ENCODE measurements at regions not wholly inside any gene's neighbourhood (a gene's known extent, or its start where the extent isn't known, plus 50 kb on each side); places are given as distances from the start of the nearest gene placed in this dataset.

DNA sequence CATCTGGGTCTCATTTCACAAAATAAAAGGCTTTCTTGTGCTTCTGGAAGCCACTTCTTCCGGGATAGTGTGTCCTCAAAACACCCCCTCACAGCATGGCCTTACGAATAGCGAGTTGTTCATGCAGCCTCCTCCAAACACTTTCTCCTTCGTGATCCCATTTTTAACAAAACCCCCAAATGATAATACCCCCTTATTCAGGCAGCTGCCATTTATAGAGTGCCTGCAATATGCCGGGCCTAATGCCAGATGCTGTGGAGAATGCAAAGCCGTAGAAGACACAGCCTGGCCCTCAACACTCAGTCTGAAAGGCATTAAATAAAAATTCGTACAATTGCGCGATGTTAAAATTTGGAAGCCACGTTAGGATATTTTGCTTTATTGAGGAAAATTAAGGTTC lies 66.4 kb upstream of the SLC44A1 start:
- H3K4me3 ChIP-seq (ENCODE audit: low read depth, poor library complexity, severe bottlenecking) = no peak overlapping the region
- DNase-seq (ENCODE audit: low spot score in 2 of 2) = no peak
- intact Hi-C loops (cut with DNase I; ENCODE audit: low total_unique reads) = no loop called here
- WGBS, 2 donors = 57 to 67% methylated on average over 10 of the region's 10 CpGs
- no peak for TF ChIP-seq POLR2A (IDR thresholded peaks at IDR 0.05)

GRCh38 chr9:105187781-105188180 lies 56.7 kb upstream of the SLC44A1 start:
- DNase-seq (ENCODE audit: low spot score in 2 of 2) = no peak
- 64 to 76% methylated on average over 1 of the region's 1 CpG for WGBS, 2 donors
- intact Hi-C loops (cut with DNase I; ENCODE audit: low total_unique reads) = no loop called here
- no peak overlapping the region for H3K4me3 ChIP-seq (ENCODE audit: low read depth, poor library complexity, severe bottlenecking)
- TF ChIP-seq POLR2A (IDR thresholded peaks at IDR 0.05) = no peak
- TF ChIP-seq, protein P1, sequence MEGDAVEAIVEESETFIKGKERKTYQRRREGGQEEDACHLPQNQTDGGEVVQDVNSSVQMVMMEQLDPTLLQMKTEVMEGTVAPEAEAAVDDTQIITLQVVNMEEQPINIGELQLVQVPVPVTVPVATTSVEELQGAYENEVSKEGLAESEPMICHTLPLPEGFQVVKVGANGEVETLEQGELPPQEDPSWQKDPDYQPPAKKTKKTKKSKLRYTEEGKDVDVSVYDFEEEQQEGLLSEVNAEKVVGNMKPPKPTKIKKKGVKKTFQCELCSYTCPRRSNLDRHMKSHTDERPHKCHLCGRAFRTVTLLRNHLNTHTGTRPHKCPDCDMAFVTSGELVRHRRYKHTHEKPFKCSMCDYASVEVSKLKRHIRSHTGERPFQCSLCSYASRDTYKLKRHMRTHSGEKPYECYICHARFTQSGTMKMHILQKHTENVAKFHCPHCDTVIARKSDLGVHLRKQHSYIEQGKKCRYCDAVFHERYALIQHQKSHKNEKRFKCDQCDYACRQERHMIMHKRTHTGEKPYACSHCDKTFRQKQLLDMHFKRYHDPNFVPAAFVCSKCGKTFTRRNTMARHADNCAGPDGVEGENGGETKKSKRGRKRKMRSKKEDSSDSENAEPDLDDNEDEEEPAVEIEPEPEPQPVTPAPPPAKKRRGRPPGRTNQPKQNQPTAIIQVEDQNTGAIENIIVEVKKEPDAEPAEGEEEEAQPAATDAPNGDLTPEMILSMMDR (IDR thresholded peaks at IDR 0.05) = no peak

DNA sequence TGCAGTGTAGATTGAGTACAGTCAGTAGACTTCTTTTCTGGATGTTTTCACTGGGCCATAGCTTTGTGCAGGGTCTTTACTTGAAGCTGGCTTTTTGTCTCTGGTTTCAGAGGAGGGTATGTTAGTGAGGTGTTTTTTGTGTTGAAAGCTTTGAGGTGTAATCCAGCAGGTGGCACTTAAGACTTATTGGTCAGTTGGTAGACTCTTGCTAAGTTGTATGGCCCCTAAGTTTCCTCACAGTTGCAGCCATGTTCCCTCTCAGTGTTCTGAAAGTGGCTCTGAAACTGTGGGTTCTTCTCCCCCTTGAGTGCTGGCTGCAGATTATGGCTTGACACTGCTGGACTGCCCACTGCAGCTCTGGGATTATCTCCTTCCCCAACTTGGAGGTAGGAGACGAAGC lies 55.7 kb upstream of the SLC44A1 start:
- H3K4me3 ChIP-seq (ENCODE audit: low read depth, poor library complexity, severe bottlenecking) = no peak overlapping the region
- intact Hi-C loops (cut with DNase I; ENCODE audit: low total_unique reads) = no loop called here
- 92 to 100% methylated on average over 1 of the region's 1 CpG for WGBS, 2 donors
- no peak for DNase-seq (ENCODE audit: low spot score in 2 of 2)
- TF ChIP-seq, protein P1 (IDR thresholded peaks at IDR 0.05) = no peak
- no peak for TF ChIP-seq POLR2A (IDR thresholded peaks at IDR 0.05)

DNA sequence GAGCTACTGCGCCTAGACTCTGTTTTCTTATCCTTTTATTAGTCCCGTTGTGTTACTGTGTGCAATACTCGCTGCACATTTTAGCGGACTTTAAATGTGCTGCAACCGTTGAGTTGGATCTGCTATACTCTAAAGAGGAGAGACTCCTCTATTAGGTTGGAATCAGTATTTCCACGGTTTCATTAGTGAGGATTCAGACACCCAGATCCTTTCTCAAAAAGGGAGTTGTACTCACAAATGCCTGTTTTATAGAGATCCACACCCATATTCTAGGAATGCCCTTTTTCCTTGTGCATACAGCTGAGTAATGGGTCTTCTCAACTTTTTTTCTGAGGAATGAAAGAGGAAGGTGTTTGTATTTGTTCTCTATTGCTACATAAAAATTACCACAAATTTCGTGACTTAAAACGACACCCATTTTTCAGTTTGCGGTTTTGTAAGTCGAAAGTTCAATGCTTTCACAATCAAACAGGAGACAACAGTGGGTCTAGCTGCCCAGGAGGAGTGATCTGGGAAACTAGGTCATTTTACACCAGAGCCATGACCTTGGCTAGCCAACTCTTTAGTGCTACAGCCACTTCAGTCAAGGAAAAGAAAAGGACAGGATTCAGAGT lies 52.8 kb upstream of the SLC44A1 start:
- TF ChIP-seq POLR2A (IDR thresholded peaks at IDR 0.05) = no peak
- TF ChIP-seq, protein P1 (IDR thresholded peaks at IDR 0.05) = no peak
- DNase-seq (ENCODE audit: low spot score in 2 of 2) = peak in 1 of 2 donors; percentile 43
- intact Hi-C loops (cut with DNase I; ENCODE audit: low total_unique reads) = no loop called here
- no peak overlapping the region for H3K4me3 ChIP-seq (ENCODE audit: low read depth, poor library complexity, severe bottlenecking)
- 78 to 88% methylated on average over 10 of the region's 10 CpGs for WGBS, 2 donors

- 77 to 82% methylated on average over 3 of the region's 3 CpGs for WGBS, 2 donors
- no peak for DNase-seq (ENCODE audit: low spot score in 2 of 2)
- intact Hi-C loops (cut with DNase I; ENCODE audit: low total_unique reads) = no loop called here
- TF ChIP-seq, protein P1 (IDR thresholded peaks at IDR 0.05) = no peak
- TF ChIP-seq POLR2A (IDR thresholded peaks at IDR 0.05) = no peak
- no peak overlapping the region for H3K4me3 ChIP-seq (ENCODE audit: low read depth, poor library complexity, severe bottlenecking)
Measured at GRCh38 chr9:105193560-105193959, 50.9 kb upstream of the SLC44A1 start.

- H3K4me3 ChIP-seq (ENCODE audit: low read depth, poor library complexity, severe bottlenecking) = no peak overlapping the region
- DNase-seq (ENCODE audit: low spot score in 2 of 2) = no peak
- 68 to 75% methylated on average over 4 of the region's 4 CpGs for WGBS, 2 donors
- TF ChIP-seq, protein P1 (IDR thresholded peaks at IDR 0.05) = no peak
- no peak for TF ChIP-seq POLR2A (IDR thresholded peaks at IDR 0.05)
- intact Hi-C loops (cut with DNase I; ENCODE audit: low total_unique reads) = no loop called here
Measured at GRCh38 chr9:105194234-105194633, 50.2 kb upstream of the SLC44A1 start.

Data from lower leg skin (tissue), 4 donors.